KOPT-K1 (cell line): ENCODE measurements at regions not wholly inside any gene's neighbourhood (a gene's known extent, or its start where the extent isn't known, plus 50 kb on each side); places are given as distances from the start of the nearest gene placed in this dataset.

Source experiments
- H3K27ac ChIP-seq: fragments of 200-600 bp; sonication (generic); 2 replicates; pipeline ENCODE4 v1.5.1; 2016; ENCODE audit warnings: antibody characterized with exemption, mild to moderate bottlenecking, low read depth, low read length; ENCODE audit not compliant: poor library complexity, severe bottlenecking
- H3K36me3 ChIP-seq: fragments of 200-600 bp; sonication (generic); 2 replicates; pipeline ENCODE4 v1.5.1; 2017; ENCODE audit warnings: antibody characterized with exemption, mild to moderate bottlenecking, low read length, moderate library complexity; ENCODE audit not compliant: insufficient read depth
- H3K9me3 ChIP-seq: fragments of 200-600 bp; sonication (generic); 2 replicates; pipeline ENCODE4 v1.5.1; 2017; ENCODE audit warnings: antibody characterized with exemption, low read length, mild to moderate bottlenecking; ENCODE audit not compliant: insufficient read depth, poor library complexity, severe bottlenecking

DNA sequence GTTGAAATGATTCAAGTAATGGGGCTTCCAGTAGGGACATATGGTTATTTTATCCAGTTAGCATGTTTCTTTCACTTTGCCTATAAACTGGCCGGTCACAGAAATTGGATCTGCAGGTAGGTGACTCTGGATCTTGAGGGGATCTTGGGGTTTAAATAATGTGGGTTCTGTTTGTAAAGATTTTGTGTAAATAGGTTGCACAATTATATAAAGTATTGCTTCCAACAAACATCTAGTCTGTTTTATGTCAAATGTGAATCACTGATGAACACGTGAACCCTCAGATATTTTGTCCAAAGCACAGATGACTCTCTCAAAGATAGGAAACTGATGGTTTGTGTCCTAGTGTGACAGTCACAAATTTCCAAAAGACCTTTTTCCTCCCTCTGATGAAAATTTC, 98.4 kb downstream of the ZIC5 start:
- Histone ChIP-seq H3K9me3 (no peaks in the 10 kb centered on the region), H3K36me3 (no peaks in the 10 kb centered on the region), H3K27ac (no peak overlapping the region)

DNA sequence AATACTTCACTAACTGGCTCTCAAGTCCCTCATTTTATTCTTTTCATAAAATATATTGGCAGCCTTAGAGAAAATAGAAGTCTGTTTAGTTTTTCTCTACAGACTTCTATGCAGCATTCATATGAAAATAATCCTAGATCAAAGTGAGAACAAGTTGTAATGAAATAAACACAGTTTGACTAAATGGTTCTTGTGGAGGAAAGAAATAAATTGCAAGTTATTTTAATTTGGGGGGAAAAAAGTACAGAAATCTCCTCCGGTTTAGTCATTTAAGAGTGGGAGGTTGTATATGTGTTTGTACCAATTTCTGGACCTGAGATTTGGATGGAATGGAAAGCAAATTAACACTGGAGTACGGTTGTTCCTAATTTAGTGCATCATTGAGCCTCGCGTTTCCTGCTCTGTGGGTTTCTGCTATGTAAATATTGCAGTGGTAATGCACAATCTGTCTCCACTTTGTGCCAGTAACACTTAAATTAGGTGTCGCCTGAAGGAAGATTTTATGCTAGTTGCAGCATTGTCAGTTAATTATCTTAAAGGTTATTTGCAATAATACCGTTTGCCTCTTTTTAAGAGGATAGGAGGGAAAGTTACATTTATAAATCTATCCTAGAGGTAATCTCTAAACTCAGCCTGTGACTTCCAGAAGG, 100.2 kb downstream of the ZIC5 start:
- Histone ChIP-seq H3K36me3 (no peaks in the 10 kb centered on the region), H3K9me3 (no peaks in the 10 kb centered on the region), H3K27ac (no peak overlapping the region)

DNA sequence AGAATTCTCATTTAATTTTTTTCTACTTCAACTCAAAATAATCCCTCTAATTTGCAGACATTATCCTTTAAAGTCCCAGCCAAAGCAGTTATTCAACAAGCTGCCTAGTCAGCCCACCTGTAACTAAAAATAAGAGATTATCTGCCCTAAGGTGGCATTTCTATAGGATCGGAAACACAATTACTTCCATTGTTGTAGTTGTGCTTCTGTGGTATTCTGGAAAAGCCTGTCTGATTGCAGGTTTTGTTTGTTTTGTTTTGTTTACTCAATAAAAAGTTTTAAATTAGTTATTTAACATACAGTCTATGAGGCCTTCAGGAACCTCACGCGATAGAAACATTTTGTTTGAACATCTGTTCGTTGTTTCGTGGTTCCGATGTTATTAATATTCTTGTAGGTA, 101.0 kb downstream of the ZIC5 start:
- no peaks in the 10 kb centered on the region for H3K36me3 ChIP-seq
- H3K9me3 ChIP-seq, result no peaks in the 10 kb centered on the region
- H3K27ac ChIP-seq, result no peak overlapping the region

DNA sequence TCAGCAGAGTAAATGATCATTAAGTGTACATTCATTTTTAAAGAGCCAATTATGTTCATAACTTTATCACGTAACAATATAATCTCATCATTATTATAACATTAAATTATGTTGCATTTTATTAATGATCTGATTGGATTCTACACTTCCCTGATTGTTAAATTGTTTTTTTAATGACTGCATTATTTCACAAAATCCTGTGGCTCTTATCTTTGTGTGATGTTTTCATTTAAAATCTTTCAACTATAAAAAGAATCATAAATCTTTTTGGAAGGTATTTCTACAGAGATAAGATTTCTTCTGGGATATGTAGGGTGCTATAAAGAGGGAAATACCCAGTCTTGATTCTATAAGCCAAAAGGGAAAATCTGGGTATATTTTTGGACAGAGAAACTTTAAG, 101.7 kb downstream of the ZIC5 start:
- Histone ChIP-seq H3K9me3 (no peaks in the 10 kb centered on the region), H3K36me3 (no peaks in the 10 kb centered on the region), H3K27ac (no peak overlapping the region)

DNA sequence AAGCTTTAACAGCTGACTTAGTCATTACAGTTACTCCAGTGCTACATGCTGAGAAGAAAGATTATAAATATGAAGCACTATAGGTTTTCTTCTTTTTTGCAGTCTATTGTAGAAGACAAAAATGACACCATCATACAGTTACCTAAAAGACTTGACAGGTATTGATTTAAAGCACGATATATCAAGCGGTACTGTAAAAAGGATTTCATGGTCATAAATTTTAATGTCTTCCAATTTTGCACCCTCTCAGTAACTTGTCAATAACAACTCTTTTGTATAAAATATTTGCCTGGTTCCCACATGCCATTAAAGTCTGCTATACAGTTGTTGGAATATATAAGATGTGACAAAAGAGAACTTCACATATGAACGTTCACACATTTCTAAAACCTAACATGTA, 102.8 kb downstream of the ZIC5 start:
- Histone ChIP-seq H3K36me3 (no peaks in the 10 kb centered on the region), H3K27ac (no peak overlapping the region), H3K9me3 (no peaks in the 10 kb centered on the region)

DNA sequence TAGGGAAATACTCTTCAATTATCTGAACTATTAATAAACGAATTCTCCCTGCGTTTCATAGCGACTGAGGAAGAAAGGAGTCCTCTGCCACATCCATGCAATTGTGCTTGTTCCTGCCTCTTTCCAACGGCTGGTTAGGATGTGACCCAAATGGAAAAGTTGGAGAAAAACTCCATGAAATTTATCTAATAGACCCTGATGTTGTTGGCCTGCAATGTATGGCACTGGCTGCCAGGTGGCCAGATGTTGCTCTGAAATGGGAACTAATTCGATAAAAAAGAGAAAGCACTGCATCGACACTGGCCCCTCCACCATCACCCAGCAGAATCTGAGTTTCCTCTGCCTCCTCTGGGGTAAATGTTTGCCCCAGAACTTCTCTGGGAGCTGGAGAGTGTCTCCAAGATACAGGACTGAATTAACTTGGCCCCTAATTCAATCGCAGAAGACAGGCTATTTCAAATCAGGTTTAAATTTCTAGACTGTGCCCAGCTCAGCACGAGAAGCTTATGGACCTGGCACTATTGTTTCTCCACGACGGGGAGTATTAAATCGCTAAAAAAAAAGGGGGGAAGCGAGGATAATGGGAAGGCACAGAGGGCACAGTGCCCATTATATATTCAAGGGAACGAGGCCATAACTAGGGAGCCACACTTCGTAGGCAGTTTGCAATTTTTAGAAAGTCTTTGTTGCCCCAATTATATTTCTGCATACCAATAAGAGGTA, 103.9 kb downstream of the ZIC5 start:
- Histone ChIP-seq H3K36me3 (no peaks in the 10 kb centered on the region), H3K9me3 (no peaks in the 10 kb centered on the region)

DNA sequence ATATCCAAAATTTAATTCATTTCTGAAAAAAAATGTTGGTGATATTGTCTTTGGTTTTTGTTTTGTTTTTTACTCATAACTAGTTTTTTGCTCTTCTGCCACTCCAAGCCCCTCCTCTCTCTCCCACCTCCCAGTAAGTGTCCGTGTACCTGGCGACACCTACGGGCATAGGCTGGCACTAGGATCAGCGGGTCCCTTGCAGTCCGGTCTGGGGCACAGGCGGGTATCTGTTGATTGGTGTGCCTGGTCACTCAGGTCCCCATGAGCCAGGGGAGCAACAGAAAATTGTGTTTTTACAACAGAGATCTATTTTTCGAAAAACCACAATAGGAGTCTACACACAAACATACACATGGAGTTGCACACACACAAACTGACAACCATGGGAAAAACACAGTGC, 104.8 kb downstream of the ZIC5 start:
- Histone ChIP-seq H3K27ac (no peak overlapping the region), H3K36me3 (no peaks in the 10 kb centered on the region), H3K9me3 (no peaks in the 10 kb centered on the region)

More for the DNA sequence above, 103.9 kb downstream of the ZIC5 start:
- H3K27ac ChIP-seq, result no peak overlapping the region

DNA sequence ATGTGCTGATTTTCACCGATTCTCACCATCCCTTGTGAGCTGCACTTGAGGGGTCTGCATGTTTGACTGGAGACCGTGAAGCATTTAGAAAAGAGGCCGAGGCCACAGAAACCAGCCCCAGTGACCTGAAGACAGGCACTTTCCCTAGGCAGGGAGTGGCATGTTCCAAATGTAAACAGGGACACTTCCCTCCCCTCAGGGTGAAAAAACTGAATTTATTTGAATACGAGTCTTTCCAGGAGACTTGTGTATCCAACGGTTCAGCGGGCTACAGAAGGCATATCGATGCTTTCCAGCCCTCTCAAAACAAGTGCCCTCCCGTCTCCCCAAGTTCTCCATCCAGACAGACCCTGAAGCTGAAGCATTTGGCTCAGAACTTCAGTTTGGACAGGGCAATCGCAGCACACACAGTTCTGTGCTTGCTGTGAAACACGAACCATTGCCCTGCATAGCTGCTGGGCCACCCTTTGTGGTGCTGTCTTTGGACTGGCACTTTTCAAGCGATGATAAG, 106.1 kb downstream of the ZIC5 start:
- Histone ChIP-seq H3K36me3 (no peaks in the 10 kb centered on the region), H3K27ac (no peak overlapping the region), H3K9me3 (no peaks in the 10 kb centered on the region)

DNA sequence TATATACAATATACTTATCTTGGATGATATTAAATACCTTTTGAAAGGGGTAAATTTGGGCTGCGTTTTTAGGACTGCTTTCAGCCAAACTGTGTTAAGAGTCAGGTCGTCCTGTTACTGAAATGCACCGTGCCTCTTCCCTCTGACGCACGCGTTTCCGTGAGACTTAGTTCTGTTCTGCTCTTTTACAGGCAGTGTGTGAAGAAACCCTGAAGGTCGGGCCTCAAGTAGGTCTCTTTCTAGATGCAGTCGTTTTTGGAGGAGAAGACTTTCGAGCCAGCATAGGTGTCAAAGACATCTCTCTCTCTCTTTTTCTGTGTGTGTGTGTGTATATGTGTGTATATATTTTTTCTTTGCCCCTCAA, 107.0 kb downstream of the ZIC5 start:
- Histone ChIP-seq H3K36me3 (no peaks in the 10 kb centered on the region), H3K9me3 (no peaks in the 10 kb centered on the region), H3K27ac (no peak overlapping the region)

DNA sequence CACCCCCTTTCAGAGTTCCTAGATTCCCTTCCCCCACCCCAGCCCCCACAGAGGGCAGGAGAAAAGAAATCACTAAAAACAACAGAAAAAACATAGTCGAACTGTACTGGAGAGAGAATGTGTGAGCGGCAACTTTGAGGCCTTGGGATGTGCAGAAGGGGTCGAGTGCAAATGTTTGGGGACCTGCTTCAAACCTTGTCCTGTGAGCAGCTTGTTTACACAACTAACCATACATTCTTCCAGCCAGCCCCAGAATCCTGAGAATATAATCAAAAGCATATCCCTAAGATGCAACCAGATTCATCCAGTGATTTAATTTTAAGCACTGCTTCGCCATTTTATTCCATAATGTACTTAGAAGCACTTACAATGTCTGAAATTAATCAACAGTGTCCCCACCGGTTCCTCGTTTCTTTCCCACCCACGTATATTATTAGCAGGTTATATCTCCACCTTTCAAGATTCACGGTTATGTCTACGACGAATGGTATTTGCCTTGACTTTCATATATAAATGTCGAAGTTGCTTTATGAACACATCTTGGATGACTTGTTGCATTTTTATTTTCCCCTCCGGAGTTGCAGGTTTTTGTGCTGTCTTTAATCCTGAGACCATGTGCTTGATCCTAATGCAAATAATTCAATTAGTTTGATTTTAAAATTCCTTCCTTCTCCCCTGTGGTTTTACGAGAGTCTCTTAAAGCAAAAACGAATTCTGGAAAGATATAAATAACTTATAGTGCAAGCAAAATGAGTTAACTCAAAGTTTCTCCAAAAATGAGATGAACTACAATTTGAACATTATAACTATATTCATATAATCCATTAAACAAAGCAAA, 107.6 kb downstream of the ZIC5 start:
- Histone ChIP-seq H3K36me3 (no peaks in the 10 kb centered on the region), H3K9me3 (no peaks in the 10 kb centered on the region), H3K27ac (no peak overlapping the region)

DNA sequence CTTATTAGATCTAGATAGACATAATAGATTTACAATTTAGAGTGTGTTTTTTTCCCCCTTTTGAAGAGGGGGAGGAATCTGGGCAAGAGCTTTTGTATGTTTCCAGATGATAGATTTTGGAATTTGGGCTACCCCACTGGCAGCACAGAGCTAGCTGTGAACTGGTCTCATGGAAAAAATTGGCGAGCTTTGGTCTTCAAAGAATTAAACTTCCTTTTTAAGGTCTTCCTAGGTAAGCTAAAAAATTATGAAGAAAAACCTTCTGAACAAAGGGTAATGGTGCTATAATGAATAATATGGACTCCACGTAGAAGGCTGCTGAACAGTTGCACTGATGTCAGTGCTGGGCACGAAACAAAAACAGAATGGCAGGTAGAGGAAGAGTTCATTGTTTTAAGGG, 109.3 kb downstream of the ZIC5 start:
- Histone ChIP-seq H3K36me3 (no peaks in the 10 kb centered on the region), H3K9me3 (no peaks in the 10 kb centered on the region), H3K27ac (no peak overlapping the region)

DNA sequence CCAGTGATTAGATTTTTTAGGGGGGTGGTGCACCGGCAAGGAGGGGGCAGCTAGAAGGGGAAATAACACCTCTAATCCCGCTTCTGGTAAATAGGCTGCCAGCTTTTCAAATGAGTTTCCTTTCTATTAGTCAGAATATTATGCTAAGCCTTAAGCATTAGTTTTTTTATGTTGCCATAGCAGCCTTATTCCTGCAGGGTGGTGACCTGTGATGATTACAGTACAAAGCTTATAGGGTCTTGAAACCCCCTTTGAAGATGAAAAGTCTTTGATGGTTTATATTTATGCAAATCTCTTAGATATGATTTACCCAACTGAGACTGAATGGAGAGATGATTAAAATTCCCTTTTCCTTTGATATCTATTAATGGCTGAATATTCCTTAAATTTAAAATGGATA, 109.8 kb downstream of the ZIC5 start:
- Histone ChIP-seq H3K9me3 (no peaks in the 10 kb centered on the region), H3K36me3 (no peaks in the 10 kb centered on the region), H3K27ac (no peak overlapping the region)

DNA sequence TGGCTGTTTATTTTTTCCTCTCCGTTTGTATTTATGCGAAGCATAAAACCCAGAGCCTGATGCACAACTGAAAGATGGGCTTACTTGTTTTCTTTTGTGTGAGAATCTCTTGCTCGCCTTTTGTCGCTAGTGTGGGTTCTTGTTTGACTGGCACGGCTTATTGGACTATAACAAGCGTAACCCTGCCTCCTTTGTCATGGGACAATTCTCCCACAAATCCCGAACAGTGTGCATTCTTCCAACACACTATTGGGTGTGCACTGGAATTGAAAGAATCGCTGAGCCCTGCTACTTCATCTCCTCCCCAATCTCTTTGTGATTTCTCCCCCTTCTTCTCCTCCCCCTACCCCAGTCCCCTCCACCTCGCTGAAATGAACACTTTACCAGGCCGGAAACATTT, 110.8 kb downstream of the ZIC5 start:
- Histone ChIP-seq H3K9me3 (no peaks in the 10 kb centered on the region), H3K36me3 (no peaks in the 10 kb centered on the region), H3K27ac (no peak overlapping the region)

DNA sequence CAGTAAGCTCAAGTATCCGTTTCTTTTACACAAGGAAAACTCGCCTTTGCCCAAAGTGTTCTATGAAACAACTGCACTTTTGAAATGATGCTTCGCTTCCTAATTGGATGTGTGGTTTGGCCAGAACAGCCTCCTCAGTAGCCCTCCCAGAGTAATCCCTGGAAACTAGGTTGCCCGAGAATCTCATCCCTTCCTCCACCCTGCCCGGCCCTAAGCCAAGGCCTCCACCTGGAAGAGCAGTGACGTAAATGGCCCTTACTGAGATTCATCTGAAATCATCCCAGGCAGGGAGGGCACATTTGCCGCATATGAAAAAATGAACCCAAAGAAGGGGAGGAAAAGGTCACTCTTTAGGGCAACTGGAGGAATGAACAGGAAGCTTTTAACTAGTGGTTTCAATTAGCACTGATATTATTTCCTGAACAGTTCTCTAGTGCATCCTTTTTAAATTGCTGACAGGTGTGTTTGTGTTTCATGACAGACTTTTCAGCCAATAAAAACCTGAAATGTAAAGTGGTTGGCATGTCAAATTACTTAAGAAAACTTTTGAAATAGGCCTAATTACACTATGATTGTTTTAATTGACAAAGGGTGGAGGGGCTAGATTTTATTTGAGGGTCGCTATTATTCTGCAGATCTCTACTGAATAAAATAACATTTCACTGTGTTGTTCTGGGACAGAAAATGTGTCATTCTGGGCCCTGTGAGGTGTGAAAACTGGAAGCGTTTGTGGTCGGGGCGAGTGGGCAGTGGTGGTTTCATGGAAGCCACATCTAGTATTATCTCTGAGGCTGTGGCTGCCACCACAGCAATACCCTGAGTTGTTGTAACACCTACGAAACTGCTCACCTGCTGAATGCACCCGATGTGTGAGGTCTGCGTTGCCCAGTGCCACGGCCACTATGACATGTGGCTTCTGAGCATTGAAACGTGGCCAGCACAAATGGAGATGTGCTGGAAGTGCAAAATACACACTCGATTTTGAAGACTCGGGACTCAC, 112.1 kb downstream of the ZIC5 start:
- no peak overlapping the region for H3K27ac ChIP-seq
- H3K9me3 ChIP-seq, result no peaks in the 10 kb centered on the region
- no peaks in the 10 kb centered on the region for H3K36me3 ChIP-seq
